Activated B cell treated with CpG ODN at 0.5 μM for 24 hours (primary cell): ENCODE measurements at regions not wholly inside any gene's neighbourhood (a gene's known extent, or its start where the extent isn't known, plus 50 kb on each side); places are given as distances from the start of the nearest gene placed in this dataset.

Experiments used
- ATAC-seq: fragments of 200-7000 bp; cut with Tn5 transposase; one replicate; pipeline ENCODE4 v1.10.0; 2021; ENCODE audit warnings: low read depth, mild to moderate bottlenecking, moderate library complexity
- CTCF ChIA-PET: fragments of 350-600 bp; sonication (Branson Sonifier 250); formaldehyde crosslinking; loops from one replicate; lab custom pipeline; 2021; ENCODE audit warnings: antibody characterized with exemption; lab: Charles Lee
- POLR2A ChIA-PET: fragments of 350-600 bp; sonication (Branson Sonifier 250); formaldehyde crosslinking; loops from one replicate; lab custom pipeline; 2021; ENCODE audit warnings: antibody characterized with exemption; lab: Charles Lee
- DNase-seq: peaks from one replicate; pipeline ENCODE4 v3.0.0; 2022
- H3K27ac Mint-ChIP-seq: one replicate; pipeline ENCODE4 v1.8.0; 2020; ENCODE audit warnings: mixed read lengths
- H3K27me3 Mint-ChIP-seq: one replicate; pipeline ENCODE4 v1.8.0; 2021; ENCODE audit warnings: mixed read lengths
- H3K36me3 Mint-ChIP-seq: one replicate; pipeline ENCODE4 v1.8.0; 2021; ENCODE audit warnings: low read depth, mixed read lengths
- H3K4me1 Mint-ChIP-seq: one replicate; pipeline ENCODE4 v1.8.0; 2021; ENCODE audit warnings: mixed read lengths
- H3K4me3 Mint-ChIP-seq: one replicate; pipeline ENCODE4 v1.8.0; 2020; ENCODE audit warnings: mild to moderate bottlenecking, mixed read lengths
- H3K9me3 Mint-ChIP-seq: one replicate; pipeline ENCODE4 v1.8.0; 2020; ENCODE audit warnings: mixed read lengths
- intact Hi-C: fragments of 100-400 bp; cut with micrococcal nuclease; formaldehyde crosslinking; loops from one replicate; pipeline ENCODE4 v1.15.1; 2024
- TF ChIP-seq, protein P1 (sequence below): fragments of 200-600 bp; IDR thresholded peaks from one replicate; pipeline ENCODE4 v1.8.0; 2022; ENCODE audit warnings: antibody characterized with exemption, mild to moderate bottlenecking

DNA sequence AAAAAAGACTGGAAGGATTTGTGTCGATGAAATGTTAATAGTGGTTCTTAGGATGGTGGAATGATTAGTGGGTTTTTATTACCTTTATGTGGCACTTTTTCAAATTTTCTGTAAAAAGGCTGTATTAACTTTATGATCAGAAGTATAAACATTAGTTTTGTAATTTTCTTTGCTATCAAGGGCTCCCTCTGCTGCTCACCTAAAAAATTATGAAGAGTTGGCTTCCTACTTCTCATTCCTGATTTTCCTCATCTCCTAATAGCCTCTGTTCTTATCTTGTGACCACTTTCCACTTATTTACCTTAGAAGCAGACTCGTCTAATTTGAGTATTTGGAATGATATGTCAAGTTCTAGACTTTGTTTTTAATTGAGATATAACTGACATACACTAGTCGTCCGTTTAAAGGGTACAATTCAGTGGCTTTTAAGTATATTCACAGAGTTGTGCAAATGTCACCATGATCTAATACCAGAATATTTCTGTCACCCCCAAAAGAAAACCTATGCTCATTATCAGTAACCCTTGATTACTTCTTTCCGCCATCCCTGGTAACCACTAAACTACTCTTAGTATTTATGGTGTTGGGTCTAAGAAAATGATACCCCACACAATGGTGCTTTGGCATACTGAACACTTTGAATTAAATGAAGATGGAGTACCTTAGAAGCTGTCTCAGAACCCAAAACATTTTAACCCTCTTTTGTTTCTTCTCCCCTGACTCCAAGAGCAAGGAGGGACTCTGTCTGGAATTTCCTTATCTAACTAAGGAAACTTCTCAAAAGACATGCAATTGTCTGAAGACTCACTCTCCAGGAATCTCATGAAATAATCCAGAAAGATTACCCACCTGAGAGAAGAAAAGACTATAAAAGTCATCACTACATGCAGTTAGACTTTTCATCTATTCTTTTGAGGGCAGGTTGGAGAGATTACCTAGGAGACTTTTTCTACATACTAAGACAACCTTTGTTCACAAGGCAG, 311.3 kb downstream of the DLEU7 start:
- Mint-ChIP-seq H3K4me3 (no peak overlapping the region), H3K36me3 (peaks cover 12% of the 10 kb centered on the region), H3K9me3 (peaks cover 20% of the 10 kb centered on the region), H3K27me3 (no peaks in the 10 kb centered on the region), H3K4me1 (peaks cover 15% of the 10 kb centered on the region), H3K27ac (no peak overlapping the region)
- ATAC-seq (no peak), DNase-seq (no peak)
- ChIA-PET CTCF (interaction anchor here (0.6 to 1.7 kb wide), 7 partner anchors 145 to 556 kb away, joined by 3 to 6 read pairs (median 3); no protein-coding TSS in a partner anchor), POLR2A (interaction anchor here (0.5 to 1.1 kb wide), 4 partner anchors 162 to 624 kb away, joined by 3 to 5 read pairs (median 4); no protein-coding TSS in a partner anchor)
- intact Hi-C loops = loop anchor here (1.0 to 5.0 kb wide), 8 partner anchors 63 to 556 kb away; partner anchors contain the start of gene TRIM13
- TF ChIP-seq, protein P1, sequence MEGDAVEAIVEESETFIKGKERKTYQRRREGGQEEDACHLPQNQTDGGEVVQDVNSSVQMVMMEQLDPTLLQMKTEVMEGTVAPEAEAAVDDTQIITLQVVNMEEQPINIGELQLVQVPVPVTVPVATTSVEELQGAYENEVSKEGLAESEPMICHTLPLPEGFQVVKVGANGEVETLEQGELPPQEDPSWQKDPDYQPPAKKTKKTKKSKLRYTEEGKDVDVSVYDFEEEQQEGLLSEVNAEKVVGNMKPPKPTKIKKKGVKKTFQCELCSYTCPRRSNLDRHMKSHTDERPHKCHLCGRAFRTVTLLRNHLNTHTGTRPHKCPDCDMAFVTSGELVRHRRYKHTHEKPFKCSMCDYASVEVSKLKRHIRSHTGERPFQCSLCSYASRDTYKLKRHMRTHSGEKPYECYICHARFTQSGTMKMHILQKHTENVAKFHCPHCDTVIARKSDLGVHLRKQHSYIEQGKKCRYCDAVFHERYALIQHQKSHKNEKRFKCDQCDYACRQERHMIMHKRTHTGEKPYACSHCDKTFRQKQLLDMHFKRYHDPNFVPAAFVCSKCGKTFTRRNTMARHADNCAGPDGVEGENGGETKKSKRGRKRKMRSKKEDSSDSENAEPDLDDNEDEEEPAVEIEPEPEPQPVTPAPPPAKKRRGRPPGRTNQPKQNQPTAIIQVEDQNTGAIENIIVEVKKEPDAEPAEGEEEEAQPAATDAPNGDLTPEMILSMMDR = no peak

DNA sequence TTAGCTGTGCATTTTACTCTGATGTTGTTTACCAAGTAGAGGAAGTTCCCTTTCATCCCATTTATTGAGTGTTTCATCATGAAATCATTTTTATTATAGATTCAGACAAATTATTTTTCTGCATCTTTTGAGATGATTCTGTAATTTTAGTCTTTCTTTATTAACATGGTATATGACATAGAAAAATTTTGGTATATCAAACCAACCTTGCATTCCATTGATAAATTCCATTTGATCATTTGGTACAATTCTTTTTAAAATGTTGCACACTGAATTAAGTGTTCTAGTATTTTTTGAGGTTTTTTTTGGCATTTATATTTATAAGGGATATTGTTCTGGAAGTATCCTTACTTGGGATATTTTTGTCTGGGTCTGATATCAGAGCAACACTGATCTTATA, 308.4 kb downstream of the DLEU7 start:
- peaks cover 12% of the 10 kb centered on the region for H3K36me3 Mint-ChIP-seq
- H3K4me1 Mint-ChIP-seq = peaks cover 4% of the 10 kb centered on the region
- TF ChIP-seq, protein P1 = no peak
- H3K9me3 Mint-ChIP-seq = peaks cover 29% of the 10 kb centered on the region
- H3K4me3 Mint-ChIP-seq = no peak overlapping the region
- POLR2A ChIA-PET = interaction anchor here (0.9 kb wide), 1 partner anchor 101 kb away, joined by 3 read pairs; no protein-coding TSS in a partner anchor
- intact Hi-C loops = loop anchor here (5.0 kb wide), 1 partner anchor 42 kb away; no protein-coding TSS in a partner anchor
- H3K27me3 Mint-ChIP-seq = no peaks in the 10 kb centered on the region
- CTCF ChIA-PET = interaction anchor here (2.2 kb wide), 1 partner anchor 559 kb away, joined by 6 read pairs; no protein-coding TSS in a partner anchor
- DNase-seq = no peak
- no peak overlapping the region for H3K27ac Mint-ChIP-seq
- ATAC-seq = no peak

DNA sequence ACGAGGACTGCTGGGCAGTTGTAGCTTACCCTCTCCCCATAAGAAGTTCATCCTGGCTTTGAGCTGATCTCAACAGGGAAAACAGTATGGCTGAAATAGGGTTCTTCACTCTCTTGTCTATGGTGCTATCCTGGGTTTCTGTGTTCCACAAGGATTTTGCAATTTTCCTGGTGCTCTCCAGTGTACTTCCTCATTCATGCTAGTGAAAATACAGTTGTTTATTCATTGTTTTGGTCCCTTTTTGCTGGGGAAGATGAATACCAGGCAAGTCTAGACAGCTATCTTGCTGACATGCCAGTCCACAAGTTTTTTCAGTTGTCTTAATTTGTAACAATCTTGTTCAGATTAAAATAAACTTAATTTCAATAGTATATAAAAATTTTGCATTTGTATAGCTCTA, 306.5 kb downstream of the DLEU7 start:
- Mint-ChIP-seq H3K27me3 (no peaks in the 10 kb centered on the region), H3K4me1 (peaks cover under 1% of the 10 kb centered on the region), H3K27ac (no peak overlapping the region), H3K36me3 (peaks cover 12% of the 10 kb centered on the region), H3K9me3 (peaks cover 29% of the 10 kb centered on the region), H3K4me3 (no peak overlapping the region)
- CTCF ChIA-PET = no interaction called here
- POLR2A ChIA-PET = no interaction called here
- TF ChIP-seq, protein P1 = no peak
- intact Hi-C loops = loop anchor here (5.0 kb wide), 1 partner anchor 40 kb away; no protein-coding TSS in a partner anchor
- no peak for DNase-seq
- ATAC-seq = no peak

DNA sequence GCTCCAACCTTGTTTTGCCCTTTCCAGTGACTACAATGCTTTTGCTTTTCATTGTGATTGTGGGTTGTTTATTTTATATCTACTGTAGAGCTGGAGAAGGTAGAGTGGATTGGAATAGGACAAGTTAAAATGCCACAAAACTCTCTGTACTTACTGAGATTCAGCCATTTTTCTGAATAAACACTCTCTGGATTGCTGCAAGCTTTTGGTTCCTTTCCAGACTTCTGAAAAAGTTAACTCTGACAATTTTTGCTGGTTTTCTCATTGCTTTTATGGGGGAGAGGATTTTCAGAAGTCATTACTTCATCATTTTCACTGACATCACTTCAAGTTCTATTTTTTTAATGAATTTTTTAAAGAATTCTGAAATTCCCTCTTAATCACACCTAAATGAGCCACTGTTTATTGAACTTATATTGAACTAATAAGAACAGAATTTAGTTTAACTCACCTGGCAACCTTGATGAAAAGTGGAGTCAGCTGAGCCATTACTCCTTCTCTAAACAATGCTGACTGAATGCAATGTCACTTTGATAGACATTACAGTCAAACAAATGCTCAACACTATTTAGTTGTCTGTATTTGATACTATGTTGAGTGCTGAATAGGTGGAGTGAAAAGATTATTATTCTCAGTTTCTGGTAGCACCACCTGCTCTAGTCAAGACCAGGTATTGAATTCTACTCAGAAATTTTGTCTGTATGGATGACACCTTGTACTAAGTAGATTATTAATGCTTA, 303.5 kb downstream of the DLEU7 start:
- Mint-ChIP-seq H3K4me1 (no peaks in the 10 kb centered on the region), H3K27me3 (no peaks in the 10 kb centered on the region), H3K36me3 (peaks cover 7% of the 10 kb centered on the region), H3K9me3 (peaks cover 23% of the 10 kb centered on the region), H3K4me3 (no peak overlapping the region), H3K27ac (no peak overlapping the region)
- ATAC-seq = no peak
- TF ChIP-seq, protein P1 = no peak
- intact Hi-C loops = loop anchor here (5.0 kb wide), 1 partner anchor 37 kb away; no protein-coding TSS in a partner anchor
- no peak for DNase-seq
- ChIA-PET POLR2A (no interaction called here), CTCF (no interaction called here)
